ENCODE measurements at regions not wholly inside any gene's neighbourhood (a gene's known extent, or its start where the extent isn't known, plus 50 kb on each side); places are given as distances from the start of the nearest gene placed in this dataset.
A peak's percentile ranks its signal among the peaks of the same experiment; 100 is the strongest.
"Not testable (repeated sequence)": the region's sequence is repeated elsewhere in the genome, so short reads cannot be mapped to it uniquely, and the experiment has no call there.

GRCh38 chr10:29746080-29746797 is 111.5 kb upstream of the SVIL start:
- DNase-seq: no peak

GRCh38 chr10:29740981-29741545 is 106.3 kb upstream of the SVIL start:
- no peak for DNase-seq

- no peak for DNase-seq
These were observed 103.6 kb upstream of the SVIL start for GRCh38 chr10:29738341-29738740.

- no peak for DNase-seq
These were observed 102.4 kb upstream of the SVIL start for GRCh38 chr10:29737074-29737593.

- peak; percentile 56 for DNase-seq
These were observed 101.7 kb upstream of the SVIL start for GRCh38 chr10:29736366-29737073.

- DNase-seq: peak; percentile 83
These were observed 101.0 kb upstream of the SVIL start for GRCh38 chr10:29735628-29736365.

GRCh38 chr10:29734962-29735627 is 100.3 kb upstream of the SVIL start:
- peak; percentile 81 for DNase-seq

- no peak for DNase-seq
These were observed 99.8 kb upstream of the SVIL start for GRCh38 chr10:29734640-29734961.

GRCh38 chr10:29733323-29733722 is 98.6 kb upstream of the SVIL start:
- no peak for DNase-seq

GRCh38 chr10:29732918-29733317 is 98.1 kb upstream of the SVIL start:
- no peak for DNase-seq

- DNase-seq: no peak
These were observed 97.0 kb upstream of the SVIL start for GRCh38 chr10:29731760-29732159.

- DNase-seq: no peak
These were observed 96.2 kb upstream of the SVIL start for GRCh38 chr10:29730969-29731368.

GRCh38 chr10:29730458-29730857 is 95.7 kb upstream of the SVIL start:
- no peak for DNase-seq

- DNase-seq: no peak
These were observed 93.8 kb upstream of the SVIL start for GRCh38 chr10:29728541-29729049.

- not testable (repeated sequence) for DNase-seq
These were observed 91.2 kb upstream of the SVIL start for GRCh38 chr10:29725927-29726326.

- DNase-seq: peak; percentile 89
These were observed 90.5 kb upstream of the SVIL start for GRCh38 chr10:29725133-29725720.

- no peak for DNase-seq
These were observed 89.0 kb upstream of the SVIL start for GRCh38 chr10:29723726-29724125.

- DNase-seq: no peak
These were observed 88.0 kb upstream of the SVIL start for GRCh38 chr10:29722777-29723176.

GRCh38 chr10:29720149-29720548 is 85.4 kb upstream of the SVIL start:
- no peak for DNase-seq

- DNase-seq: no peak
These were observed 84.5 kb upstream of the SVIL start for GRCh38 chr10:29719281-29719675.

- no peak for DNase-seq
These were observed 80.5 kb upstream of the SVIL start for GRCh38 chr10:29715296-29715695.
